ENCODE measurements at regions not wholly inside any gene's neighbourhood (a gene's known extent, or its start where the extent isn't known, plus 50 kb on each side); places are given as distances from the start of the nearest gene placed in this dataset.

GRCh38 chr15:67892559-67893377, 52.9 kb upstream of the RNU6-1 start:
- ChIA-PET CTCF (no interaction called here), POLR2A (no interaction called here)
- no peak for DNase-seq
- H3K9me3 Mint-ChIP-seq: peaks cover 5% of the 10 kb centered on the region
- intact Hi-C loops (cut with micrococcal nuclease): no loop called here
- TF ChIP-seq, protein P1, sequence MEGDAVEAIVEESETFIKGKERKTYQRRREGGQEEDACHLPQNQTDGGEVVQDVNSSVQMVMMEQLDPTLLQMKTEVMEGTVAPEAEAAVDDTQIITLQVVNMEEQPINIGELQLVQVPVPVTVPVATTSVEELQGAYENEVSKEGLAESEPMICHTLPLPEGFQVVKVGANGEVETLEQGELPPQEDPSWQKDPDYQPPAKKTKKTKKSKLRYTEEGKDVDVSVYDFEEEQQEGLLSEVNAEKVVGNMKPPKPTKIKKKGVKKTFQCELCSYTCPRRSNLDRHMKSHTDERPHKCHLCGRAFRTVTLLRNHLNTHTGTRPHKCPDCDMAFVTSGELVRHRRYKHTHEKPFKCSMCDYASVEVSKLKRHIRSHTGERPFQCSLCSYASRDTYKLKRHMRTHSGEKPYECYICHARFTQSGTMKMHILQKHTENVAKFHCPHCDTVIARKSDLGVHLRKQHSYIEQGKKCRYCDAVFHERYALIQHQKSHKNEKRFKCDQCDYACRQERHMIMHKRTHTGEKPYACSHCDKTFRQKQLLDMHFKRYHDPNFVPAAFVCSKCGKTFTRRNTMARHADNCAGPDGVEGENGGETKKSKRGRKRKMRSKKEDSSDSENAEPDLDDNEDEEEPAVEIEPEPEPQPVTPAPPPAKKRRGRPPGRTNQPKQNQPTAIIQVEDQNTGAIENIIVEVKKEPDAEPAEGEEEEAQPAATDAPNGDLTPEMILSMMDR (IDR thresholded peaks at IDR 0.05): no peak
- H3K4me1 Mint-ChIP-seq: no peaks in the 10 kb centered on the region
- no peaks in the 10 kb centered on the region for H3K36me3 Mint-ChIP-seq (ENCODE audit: low read depth)
- H3K27me3 Mint-ChIP-seq: peaks cover 10% of the 10 kb centered on the region
- no peak overlapping the region for H3K27ac Mint-ChIP-seq
- no peak overlapping the region for H3K4me3 Mint-ChIP-seq
- no peak for ATAC-seq (ENCODE audit: low read depth)

DNA sequence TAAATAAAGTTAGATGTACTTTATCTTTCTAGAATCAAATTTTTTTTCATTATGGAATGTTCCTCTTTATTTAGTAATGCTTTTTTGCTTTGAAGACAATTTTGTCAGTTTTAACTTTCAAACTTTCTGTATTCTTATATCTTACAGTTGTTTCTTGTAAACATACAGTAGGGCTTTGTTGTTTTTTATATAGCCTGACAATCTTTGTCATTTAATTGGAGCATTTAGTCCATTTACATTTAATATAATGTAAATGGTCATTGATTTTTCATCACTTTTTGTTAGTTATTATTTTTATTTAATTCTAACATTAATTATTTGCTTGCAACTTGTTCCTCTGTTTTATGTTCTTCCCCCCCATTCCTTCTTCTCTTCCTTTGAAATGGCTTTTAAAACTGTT, 55.4 kb upstream of the RNU6-1 start:
- POLR2A ChIA-PET: no interaction called here
- Mint-ChIP-seq H3K36me3 (ENCODE audit: low read depth) (no peaks in the 10 kb centered on the region), H3K9me3 (peaks cover 5% of the 10 kb centered on the region), H3K27ac (no peak overlapping the region), H3K4me3 (no peak overlapping the region), H3K4me1 (no peaks in the 10 kb centered on the region), H3K27me3 (peaks cover 7% of the 10 kb centered on the region)
- ATAC-seq (ENCODE audit: low read depth): no peak
- TF ChIP-seq, protein P1 (IDR thresholded peaks at IDR 0.05): no peak
- intact Hi-C loops (cut with micrococcal nuclease): no loop called here
- no peak for DNase-seq
- CTCF ChIA-PET: no interaction called here

GRCh38 chr15:67897646-67898339, 57.9 kb upstream of the RNU6-1 start:
- Mint-ChIP-seq H3K36me3 (ENCODE audit: low read depth) (no peaks in the 10 kb centered on the region), H3K4me3 (no peak overlapping the region), H3K9me3 (peaks cover 2% of the 10 kb centered on the region), H3K27ac (no peak overlapping the region), H3K4me1 (peaks cover 3% of the 10 kb centered on the region), H3K27me3 (no peaks in the 10 kb centered on the region)
- ATAC-seq (ENCODE audit: low read depth): no peak
- DNase-seq: no peak
- intact Hi-C loops (cut with micrococcal nuclease): no loop called here
- CTCF ChIA-PET: no interaction called here
- POLR2A ChIA-PET: no interaction called here
- TF ChIP-seq, protein P1 (IDR thresholded peaks at IDR 0.05): no peak

DNA sequence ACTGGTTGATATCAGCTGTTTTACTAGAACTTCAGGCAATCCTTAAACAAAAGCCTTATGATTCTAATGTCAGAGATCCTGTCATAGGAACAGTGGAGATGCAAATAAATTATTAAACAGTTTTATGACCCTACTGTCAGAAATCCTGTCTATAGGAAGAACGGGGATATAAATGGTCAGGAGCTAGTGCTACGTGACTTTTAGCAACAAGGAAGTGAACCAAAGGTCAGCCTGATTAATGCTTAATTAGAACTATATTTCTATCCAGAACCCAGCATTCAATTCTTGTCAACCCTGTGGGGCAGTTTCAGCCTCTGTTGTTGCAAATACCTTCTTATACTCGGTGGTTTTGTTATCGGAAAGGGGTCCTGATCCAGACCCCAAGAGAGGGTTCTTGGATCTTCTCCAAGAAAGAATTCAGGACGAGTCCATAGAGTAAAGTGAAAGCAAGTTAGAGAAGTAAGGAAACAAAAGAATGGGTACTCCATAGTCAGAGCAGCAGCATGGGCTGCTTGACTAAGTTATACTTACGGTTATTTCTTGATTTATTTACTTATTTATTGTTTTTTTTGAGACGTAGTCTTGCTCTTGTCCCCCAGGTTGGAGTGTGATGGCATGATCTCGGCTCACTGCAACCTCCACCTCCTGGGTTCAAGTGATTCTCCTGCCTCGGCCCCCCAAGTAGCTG, 59.9 kb upstream of the RNU6-1 start:
- Mint-ChIP-seq H3K4me1 (peaks cover 7% of the 10 kb centered on the region), H3K27ac (no peak overlapping the region), H3K27me3 (peaks cover 2% of the 10 kb centered on the region), H3K9me3 (peaks cover 2% of the 10 kb centered on the region), H3K4me3 (no peak overlapping the region), H3K36me3 (ENCODE audit: low read depth) (no peaks in the 10 kb centered on the region)
- POLR2A ChIA-PET: no interaction called here
- intact Hi-C loops (cut with micrococcal nuclease): no loop called here
- TF ChIP-seq, protein P1 (IDR thresholded peaks at IDR 0.05): no peak
- ATAC-seq (ENCODE audit: low read depth) (no peak), DNase-seq (no peak)
- CTCF ChIA-PET: no interaction called here

DNA sequence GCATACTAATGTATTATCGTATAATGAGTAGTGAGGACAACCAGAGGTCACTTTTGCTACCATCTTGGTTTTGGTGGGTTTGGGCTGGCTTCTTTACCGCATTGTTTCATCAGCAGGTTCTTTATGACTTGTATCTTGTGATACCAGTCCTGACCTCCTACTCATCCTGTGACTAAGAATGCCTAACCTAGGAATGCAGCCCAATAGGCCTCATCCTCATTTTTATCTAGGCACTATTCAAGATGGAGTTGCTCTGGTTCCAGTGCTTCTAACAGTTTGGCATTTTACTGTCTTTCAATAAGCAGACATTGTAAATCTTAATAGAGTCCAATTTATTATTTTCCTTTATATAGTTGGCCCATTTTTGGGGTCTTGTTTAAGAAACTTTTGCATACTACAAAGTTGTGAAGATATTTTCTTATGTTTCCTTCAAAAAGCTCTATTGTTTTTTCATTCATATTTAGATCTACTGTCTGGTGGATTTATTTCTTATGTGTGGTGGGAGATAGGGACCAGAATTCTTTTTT, 60.8 kb upstream of the RNU6-1 start:
- TF ChIP-seq, protein P1 (IDR thresholded peaks at IDR 0.05): no peak
- ChIA-PET CTCF (no interaction called here), POLR2A (no interaction called here)
- no peak for DNase-seq
- H3K9me3 Mint-ChIP-seq: no peaks in the 10 kb centered on the region
- intact Hi-C loops (cut with micrococcal nuclease): no loop called here
- ATAC-seq (ENCODE audit: low read depth): no peak
- H3K27ac Mint-ChIP-seq: no peak overlapping the region
- H3K27me3 Mint-ChIP-seq: peaks cover 4% of the 10 kb centered on the region
- no peak overlapping the region for H3K4me3 Mint-ChIP-seq
- H3K4me1 Mint-ChIP-seq: peaks cover 7% of the 10 kb centered on the region
- no peaks in the 10 kb centered on the region for H3K36me3 Mint-ChIP-seq (ENCODE audit: low read depth)

All from activated B cell treated with CpG ODN at 0.5 μM for 24 hours (primary cell).